Stromal cell of bone marrow (primary cell): ENCODE measurements at regions not wholly inside any gene's neighbourhood (a gene's known extent, or its start where the extent isn't known, plus 50 kb on each side); places are given as distances from the start of the nearest gene placed in this dataset.

Experiments
- DNase-seq: peaks from one replicate; pipeline ENCODE4 v3.0.0-alpha.2; 2012; ENCODE audit warnings: low read depth

DNA sequence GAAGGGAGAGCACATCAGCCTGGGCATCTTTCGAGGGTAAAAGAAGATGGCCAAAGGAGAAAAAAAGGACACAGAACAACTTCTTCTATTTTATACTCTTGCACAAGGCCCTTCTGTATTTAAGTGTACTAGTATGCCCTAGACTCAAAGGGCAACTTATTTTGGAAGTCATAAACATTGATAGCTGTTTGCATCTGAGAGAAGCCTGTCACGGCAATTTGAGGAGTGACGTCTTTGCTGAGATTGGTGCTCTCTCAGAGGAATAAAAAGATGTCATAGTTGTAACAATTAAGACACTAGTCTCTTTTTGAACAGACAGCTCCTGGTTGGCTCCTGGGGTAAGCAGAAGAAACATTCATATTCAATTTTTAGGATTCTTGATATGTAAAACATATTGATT, 260.4 kb upstream of the TTC14 start:
- DNase-seq: no peak

DNA sequence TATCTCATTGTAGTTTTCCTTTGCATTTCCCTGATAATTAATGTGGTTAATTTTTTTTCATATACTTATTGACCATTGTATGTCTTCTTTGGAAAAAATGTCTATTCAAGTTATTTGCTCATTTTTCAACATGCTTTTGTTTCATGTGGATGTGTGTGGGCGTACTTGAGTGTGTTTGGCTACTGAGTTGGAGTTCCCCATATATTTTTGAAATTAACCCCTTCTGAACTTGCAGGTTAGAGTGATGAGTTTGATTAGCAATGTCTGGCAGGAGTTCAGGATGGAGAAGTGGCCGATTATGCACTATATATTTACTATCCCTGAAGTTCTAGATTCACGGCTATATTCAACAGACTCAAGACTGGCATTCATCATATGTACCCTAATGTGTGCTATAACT, 250.4 kb upstream of the TTC14 start:
- no peak for DNase-seq

DNA sequence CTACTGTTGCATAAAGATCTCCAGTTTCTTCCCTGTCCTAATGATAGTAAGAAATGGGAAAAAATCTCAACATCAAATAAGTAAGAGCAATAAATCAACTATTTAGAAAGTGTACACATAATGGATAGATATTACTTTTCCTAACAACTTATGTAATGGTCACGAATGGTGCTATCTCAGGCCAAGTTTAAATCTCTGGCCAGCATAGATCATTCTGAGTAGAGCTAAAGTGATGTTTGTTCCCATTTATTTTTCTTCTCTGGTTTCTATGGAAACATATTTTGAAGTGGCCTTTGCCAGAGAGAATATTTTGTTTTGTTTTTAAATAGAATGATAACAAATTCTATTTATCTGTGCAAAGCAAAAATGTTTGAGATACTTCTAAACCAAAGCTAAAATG, 249.7 kb upstream of the TTC14 start:
- DNase-seq: no peak

DNA sequence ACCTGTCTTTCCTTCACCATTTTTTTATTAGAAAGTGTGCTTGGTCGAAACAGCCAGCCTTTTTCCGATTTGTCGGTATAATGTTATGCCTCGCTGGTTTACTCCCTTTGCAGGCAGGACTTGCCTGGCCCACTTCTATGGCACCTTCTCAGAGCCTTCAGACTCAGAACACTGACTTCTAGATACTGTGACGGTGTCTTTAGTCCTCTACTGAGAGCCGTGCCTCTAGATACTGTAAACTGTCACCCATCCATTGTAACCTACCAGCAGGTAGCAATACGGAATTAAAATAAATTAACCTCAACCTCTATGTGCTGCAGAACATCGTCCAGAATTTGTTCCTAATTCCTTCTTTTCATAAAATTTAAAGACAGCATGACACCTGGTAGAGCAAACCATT, 247.7 kb upstream of the TTC14 start:
- DNase-seq: no peak

DNA sequence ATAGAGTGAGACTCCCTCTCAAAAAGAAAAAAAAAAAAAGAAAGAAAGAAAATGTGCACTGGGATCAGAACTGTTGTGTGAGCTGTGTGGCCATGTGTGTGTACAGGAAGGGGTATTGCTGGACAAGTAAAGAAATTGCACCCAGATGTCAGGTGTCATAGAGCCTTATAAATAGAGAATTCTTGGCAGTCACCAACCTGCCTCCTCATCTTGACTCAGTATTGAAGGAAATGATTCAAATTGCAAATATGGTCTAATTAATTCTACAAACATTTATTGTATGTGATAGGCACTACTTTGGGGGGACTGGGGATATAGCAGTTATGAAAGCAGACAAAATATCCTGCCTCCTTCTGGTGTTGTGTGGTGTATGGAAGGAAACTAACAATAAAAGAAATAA, 243.8 kb upstream of the TTC14 start:
- peak; percentile 6 for DNase-seq

DNA sequence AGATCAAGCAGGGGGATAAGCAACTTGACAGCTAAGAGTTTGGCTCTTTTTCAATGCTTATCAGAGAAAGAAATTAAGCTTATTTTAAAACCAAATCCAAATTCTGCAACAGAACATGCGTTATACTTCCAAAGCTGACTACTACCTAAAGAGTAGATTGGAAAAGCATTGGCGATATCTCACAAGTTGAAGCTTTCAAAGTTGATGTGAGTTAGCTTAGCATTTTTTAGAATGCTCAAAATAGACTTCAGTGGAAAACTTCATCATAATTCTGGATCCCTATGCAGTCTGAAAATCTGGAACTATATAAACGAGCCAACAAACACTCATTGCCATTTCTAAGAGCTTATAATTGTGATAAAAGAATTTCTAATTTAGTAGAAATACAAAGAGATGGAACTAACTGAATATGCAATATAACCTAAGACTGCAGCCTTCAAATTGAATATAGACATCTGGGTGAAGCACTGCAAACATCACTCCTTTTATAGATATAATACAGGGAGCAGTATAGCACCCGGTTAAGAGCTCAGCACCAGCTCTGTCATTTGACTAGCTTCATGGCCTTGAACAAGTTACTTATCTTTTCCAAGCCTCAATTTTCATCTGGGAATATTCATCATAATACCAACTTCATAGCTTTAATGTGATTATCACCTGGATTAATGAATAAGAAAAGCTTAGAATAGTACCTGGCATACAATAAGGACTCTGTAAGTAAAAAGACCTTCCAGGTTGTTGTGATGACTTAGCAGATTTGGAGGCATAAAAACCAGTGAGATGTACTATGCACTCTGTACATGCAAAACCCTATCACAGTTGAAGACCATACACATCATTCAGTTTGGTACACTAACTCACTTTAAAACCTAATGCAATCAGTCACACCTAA, 242.7 kb upstream of the TTC14 start:
- DNase-seq: no peak

DNA sequence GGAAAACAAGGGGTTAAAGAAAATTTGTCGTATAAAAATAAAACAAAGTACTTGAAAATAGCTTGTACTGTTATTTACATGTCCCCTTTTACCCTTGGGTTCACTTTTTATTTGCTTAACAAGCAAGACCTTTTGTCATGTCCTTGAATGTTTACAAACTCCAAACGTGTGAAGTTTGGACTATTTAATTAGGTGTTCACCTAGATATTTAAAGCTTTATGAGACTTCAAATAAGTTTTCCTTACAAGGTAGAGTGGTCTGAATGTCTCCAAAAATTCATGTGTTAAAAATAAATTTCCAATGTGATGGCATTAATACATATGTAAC, 242.0 kb upstream of the TTC14 start:
- no peak for DNase-seq

DNA sequence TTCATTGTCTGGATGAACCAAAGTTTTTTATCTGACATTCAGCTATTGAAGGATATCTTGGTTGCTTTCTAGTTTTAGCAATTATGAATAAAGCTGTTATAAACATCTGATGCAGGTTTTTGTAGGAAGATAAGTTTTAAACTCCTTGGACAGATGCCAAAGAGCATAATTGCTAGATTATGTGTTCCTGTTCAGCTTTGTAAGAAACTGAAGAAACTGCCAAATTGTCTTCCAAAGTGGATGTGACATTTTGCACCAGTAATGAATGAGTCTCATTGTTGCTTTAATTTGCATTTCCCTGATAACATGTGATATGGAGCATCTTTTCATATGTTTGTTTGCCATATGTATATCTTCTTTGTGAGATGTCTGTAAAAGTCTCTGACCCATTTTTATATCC, 239.9 kb upstream of the TTC14 start:
- DNase-seq: no peak

DNA sequence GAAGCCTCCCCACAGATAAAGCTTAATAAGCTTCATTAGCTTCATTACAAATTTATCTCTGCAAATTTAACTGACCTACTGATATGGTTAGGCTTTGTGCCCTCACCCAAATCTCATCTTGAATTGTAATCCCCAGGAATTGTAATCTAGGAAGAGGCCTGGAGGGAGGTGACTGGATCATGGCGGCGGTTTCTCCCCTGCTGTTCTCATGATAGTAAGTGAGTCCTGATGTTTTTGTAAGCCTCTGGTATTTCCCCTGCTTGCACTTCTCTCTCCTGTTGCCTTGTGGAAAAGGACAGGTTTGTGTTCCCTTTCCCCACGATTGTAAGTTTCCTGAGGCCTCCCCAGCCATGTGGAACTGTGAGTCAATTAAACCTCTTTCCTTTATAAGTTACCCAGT, 226.1 kb upstream of the TTC14 start:
- DNase-seq: no peak

DNA sequence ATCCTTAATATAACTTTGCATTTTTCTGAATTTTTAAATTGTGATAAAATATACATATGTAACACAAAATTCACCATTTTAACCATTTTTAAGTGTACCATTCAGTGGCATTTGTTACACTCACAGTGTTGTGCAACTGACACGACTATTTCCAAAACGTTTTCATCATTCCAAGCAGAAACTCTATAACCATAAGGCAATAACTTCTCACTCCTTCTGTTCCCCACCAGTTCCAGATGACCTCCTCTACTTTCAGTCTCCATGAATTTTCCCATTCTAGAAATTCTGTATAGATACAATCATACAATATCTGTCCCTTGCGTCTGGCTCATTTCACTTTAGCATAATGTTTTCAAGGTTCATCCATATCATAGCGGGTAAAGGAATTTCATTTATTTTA, 223.5 kb upstream of the TTC14 start:
- DNase-seq: no peak

DNA sequence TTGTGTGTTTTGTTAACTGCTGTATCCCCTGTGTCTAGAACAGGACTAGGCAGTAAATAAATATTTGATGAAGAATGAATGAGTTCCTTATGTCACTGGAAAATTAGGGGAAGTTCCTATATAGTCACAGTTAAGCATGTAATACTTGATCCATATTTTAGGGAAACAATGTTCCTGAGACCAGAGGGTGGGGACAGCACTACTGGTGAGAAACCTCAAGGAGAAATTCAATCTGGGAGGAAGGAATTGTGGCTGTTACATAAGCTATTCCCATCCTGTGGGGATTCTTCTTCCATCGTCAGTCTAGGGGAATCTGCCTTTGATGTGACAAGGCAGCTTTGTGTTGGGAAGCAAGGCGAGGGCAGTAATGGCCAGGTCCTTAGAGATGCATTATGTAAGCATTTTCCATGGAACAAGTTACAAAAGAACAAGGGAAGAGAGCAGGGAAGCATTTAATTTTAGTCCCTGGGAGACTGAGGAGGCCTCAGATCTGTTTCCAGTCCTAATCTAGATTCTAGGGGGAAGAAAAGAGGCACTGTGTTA, 219.3 kb upstream of the TTC14 start:
- DNase-seq: no peak

DNA sequence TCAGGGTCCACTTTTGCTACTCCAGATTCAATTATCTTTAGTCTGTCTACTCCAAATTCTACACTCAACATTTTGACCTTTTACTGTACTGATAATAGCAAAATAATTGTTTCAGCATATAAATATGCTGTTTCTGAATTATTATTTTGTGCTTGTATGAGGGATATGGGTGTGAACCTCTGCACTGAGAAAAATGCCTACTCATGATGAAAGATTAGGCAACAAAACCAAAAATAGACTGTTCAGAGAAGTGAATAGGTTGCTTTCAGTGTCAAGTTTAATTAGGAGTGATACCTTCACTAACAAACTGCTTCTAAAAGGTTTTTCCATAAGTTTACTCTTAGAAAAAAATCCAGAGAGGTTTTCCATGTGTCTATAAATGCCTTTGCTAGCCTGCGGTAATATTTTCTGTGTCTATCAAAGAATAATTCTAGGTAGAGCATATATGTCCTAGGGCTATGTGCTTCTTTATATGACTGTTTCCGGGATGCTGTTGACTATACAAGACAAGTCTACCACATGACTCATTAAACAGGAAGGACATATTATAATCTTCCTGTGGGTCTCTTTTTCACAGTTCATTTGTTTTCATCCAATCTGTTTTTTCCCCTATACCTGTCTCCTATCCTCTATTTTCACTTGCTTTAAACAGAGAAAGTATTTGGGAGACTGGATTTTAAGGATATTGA, 218.5 kb upstream of the TTC14 start:
- peak; percentile 20 for DNase-seq

DNA sequence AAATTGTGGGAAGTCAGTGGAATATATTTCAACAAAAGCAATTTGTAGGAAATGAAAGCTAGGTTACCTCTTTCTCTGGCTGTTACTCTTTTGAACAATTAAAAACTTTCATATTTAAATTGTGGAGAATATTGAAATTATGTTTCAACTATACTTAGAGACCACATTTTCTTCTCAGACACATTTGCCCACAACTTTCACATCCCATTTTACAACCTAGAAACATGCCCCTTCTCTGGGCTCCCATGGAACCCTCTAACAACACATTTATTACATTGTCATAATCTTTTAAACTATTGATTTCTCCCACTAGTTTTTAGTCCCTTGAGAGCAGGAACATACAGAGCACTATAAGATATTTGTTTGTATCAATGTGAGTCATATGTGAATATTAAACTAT, 211.7 kb upstream of the TTC14 start:
- no peak for DNase-seq

DNA sequence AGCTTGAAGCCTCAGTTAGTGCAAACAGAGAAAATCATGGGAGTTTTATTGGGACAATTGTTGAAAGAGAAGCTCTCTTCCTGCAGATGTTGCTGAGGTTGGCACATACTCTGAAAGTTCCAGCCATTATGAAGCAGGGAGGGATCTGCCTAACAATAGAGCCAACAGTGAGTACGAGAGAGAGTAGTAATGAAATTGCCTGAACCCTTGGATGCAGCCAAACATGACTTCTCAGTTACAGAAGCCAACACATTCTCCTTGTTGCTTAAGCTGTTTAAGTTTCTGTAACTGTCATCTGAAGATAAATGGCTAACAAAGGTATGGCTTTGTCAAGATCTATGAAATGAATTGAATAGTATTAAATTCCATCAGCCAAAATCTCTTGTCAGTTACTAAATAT, 211.0 kb upstream of the TTC14 start:
- DNase-seq: no peak

DNA sequence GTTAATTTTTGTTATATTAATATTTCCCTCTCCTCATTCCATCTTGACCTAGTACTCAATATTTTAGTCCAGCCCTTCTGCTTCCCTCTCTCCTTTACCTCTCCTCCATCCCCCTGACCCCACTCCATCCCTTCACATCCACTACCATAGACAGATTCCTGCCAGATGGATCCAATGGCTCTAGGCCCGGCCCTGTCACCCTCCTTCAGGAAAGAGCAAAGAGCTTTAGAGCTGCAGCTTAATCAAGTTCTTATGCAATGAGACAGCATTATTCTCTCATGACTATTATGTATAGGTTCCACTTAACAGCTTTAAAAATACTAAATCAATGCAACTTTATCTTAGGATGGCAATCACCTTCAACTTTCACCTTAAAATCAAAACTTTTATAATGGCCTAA, 200.7 kb upstream of the TTC14 start:
- no peak for DNase-seq

DNA sequence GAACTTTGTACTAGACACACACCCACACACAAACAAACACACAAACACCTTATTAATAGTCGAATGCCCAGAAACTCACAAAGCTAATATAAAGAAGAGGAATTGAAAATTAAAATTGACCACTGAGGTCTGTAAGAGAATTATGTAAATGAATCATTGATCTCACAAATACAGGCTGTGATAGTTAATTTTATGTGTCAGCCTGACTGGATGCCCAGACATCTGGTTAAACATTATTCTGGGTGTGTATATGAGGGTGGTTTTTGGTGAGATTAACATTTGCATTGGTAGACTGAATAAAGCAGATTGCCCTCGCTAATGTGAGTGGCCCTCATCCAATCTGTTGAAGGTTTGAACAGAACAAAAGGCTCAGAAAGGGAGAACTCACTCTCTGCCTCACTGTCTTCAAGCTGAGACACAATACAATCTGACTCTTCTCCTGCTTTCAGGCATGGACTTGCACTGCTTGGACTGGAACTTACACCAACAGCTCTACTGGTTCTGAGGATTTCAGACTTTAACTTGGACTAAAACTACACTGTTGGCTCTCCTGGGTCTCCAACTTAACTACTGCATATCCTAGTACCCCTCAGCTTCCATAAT, 199.4 kb upstream of the TTC14 start:
- DNase-seq: no peak

DNA sequence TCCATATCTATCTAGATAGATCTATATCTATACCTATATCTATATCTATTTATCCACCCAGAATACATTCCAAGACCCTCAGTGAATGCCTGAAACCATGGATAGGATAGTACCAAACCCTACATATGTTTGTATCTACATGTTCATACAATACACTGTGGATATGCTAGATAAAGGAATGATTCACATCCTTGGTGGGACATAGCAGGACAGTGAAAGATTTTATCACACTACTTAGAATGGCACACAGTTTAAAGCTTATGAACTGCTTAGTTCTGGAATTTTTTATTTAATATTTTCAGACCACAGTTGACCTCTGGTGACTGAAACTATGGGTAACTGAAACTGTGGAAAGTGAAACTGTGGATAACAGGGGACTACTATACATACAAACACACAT, 198.8 kb upstream of the TTC14 start:
- no peak for DNase-seq

DNA sequence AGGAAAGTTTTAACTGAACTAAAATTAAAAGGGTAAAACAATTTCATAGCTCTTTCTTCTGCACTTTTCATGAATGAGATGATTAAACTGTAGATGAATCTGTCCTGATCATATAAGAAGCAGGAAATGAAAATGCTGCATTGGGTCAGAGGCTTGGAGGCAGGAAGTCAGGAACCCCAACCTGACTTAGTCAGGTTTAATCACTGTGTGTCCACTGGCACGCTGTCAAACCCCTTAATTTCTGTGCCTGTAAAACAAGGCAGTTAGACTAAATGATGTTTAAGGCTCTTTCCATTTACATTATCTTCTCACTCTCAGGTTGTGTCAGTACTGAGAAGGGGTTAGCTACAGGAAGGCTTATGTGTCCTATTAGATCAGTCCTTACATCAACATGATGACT, 193.3 kb upstream of the TTC14 start:
- DNase-seq: no peak

DNA sequence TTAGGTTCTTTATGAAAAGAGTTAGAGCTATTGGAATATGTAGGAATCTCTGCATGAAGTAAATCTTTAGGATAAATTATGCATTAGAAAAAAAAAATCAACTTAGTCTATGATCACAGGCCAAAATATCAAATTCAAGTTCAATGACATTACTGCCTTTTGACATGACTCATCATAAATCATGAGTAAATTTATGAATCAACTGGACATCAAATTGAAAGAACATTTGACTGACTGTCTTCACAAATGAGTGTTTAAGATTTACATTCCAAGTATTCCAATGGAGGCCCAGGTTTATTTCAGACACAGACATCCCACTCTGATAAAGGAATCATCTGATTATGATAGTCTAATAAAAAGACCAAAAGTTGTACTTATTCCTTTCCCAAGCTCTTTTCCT, 192.8 kb upstream of the TTC14 start:
- no peak for DNase-seq

DNA sequence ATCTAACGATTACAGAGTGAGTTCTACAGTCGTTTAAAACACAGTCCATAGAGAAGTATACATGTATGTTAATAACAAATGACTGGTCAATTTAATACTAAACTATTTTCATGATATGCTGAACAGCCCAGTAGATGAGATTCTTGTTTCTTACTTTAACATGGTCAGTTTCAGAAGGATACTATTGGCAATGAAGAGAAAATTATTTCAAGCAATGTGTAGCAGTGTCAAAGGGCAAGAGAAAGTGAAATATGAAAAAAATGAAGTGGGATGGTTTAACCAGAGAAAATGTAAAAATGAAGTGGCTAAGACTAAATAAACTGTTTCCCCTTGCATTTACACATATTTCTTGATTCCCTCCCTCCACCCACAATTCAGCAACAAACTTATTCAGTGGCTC, 192.1 kb upstream of the TTC14 start:
- DNase-seq: no peak

DNA sequence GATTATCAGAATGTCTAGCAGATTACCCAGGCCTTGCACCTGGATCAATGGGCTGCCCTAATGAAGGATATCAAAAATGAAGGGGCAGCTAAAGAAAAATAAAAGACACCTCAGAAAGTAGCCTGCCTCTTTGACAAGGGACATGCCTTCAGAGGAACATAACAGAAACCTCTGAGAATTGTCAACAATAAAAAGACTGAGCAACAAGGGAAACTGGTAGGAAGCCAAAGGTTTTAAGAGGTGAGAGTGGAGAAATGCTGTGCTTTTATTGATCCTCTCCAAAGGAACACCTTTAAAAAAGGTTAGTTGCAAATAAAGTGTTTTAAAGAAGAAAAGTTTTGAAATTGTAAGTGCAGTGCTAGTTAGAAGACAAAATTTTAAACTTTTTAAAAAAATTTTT, 187.8 kb upstream of the TTC14 start:
- no peak for DNase-seq

DNA sequence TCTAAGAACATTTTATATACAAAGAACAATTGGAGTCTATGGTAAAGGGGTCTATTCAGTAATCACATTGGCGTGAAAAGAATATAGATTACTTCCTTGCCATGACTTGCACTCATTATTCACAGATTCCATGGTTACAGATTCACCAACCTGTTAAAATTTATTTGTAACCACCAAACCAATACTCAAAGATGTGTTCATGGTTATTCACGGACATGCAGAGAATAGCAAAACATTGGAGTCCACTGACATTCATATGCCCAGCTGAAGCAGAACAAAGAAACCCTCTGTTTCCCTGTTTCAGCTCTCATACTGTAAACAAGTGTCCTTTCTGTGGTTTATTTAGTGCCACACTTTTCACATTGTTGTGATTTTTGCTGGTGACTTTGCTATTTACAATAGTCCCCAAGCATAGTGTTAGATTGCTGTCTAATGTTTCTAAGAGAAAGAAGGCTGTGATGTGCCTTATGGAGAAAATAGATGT, 185.8 kb upstream of the TTC14 start:
- no peak for DNase-seq

DNA sequence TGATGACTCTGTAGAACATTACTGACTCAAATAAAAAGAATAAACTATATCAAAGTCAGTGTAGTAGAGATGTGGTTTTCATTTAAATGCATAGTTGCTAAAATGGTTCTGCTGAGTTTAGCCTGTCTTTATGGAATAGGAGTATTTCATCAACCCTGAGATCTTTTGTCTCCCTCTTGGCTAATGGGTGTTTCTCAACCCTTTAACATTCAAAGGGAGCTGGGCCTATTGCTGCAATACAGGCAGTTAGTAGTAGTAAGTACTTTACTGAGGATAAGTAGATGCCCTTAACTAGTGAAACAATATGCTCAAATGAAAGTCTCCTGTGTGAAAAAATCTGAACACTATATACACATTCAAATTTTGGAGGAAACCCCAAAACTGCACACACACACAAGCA, 184.7 kb upstream of the TTC14 start:
- no peak for DNase-seq
